VCaP (cell line): ENCODE measurements at regions not wholly inside any gene's neighbourhood (a gene's known extent, or its start where the extent isn't known, plus 50 kb on each side); places are given as distances from the start of the nearest gene placed in this dataset.
A peak's percentile ranks its signal among the peaks of the same experiment; 100 is the strongest.

Experiments used
- H3K27ac ChIP-seq: fragments of 450-650 bp; 2 replicates; pipeline ENCODE4 v1.5.1; 2017
- CTCF ChIP-seq: fragments of 450-650 bp; conservative IDR thresholded peaks from 2 replicates; pipeline ENCODE4 v1.5.1; 2017; ENCODE audit warnings: mild to moderate bottlenecking, moderate library complexity

GRCh38 chr14:94685166-94685581, 73.0 kb downstream of the SERPINA3 start:
- H3K27ac ChIP-seq, result no peak overlapping the region
- peak; percentile 38 for TF ChIP-seq CTCF

GRCh38 chr14:94682736-94683135, 70.5 kb downstream of the SERPINA3 start:
- no peak overlapping the region for H3K27ac ChIP-seq
- TF ChIP-seq CTCF, result no peak

- no peak overlapping the region for H3K27ac ChIP-seq
Observed at GRCh38 chr14:94682061-94682516, 69.9 kb downstream of the SERPINA3 start.

GRCh38 chr14:94681300-94682060, 69.3 kb downstream of the SERPINA3 start:
- peak; percentile 68 for TF ChIP-seq CTCF
- H3K27ac ChIP-seq, result no peak overlapping the region

More at GRCh38 chr14:94682061-94682516, 69.9 kb downstream of the SERPINA3 start:
- no peak for TF ChIP-seq CTCF

- TF ChIP-seq CTCF, result no peak
- no peak overlapping the region for H3K27ac ChIP-seq
Observed at GRCh38 chr14:94680862-94681288, 68.7 kb downstream of the SERPINA3 start.

- H3K27ac ChIP-seq, result no peak overlapping the region
- TF ChIP-seq CTCF, result no peak
Observed at GRCh38 chr14:94679937-94680861, 68.0 kb downstream of the SERPINA3 start.
